HL-60 (cell line): ENCODE measurements at regions not wholly inside any gene's neighbourhood (a gene's known extent, or its start where the extent isn't known, plus 50 kb on each side); places are given as distances from the start of the nearest gene placed in this dataset.

ENCODE experiments used
- DNase-seq, 2 experiments: peaks; one replicate each; pipeline ENCODE4 v3.0.0-alpha.2; 2010 to 2020; ENCODE audit warnings: low read depth in 1 of 2, low spot score in 1 of 2
- H3K27ac ChIP-seq: fragments of 250-450 bp; sonication (Bioruptor Pico); replicated peaks from 2 replicates; pipeline ENCODE4 v1.5.1; 2020; ENCODE audit warnings: mild to moderate bottlenecking, moderate library complexity
- H3K27me3 ChIP-seq: fragments of 250-450 bp; sonication (Bioruptor Pico); 2 replicates; pipeline ENCODE4 v1.5.1; 2021; ENCODE audit warnings: mild to moderate bottlenecking, moderate library complexity; ENCODE audit not compliant: insufficient read depth, poor library complexity, severe bottlenecking
- H3K4me3 ChIP-seq: replicated peaks from 2 replicates; pipeline ENCODE4 v1.5.1; 2011; ENCODE audit warnings: mild to moderate bottlenecking, control low read depth, low read length; ENCODE audit not compliant: insufficient read depth
- GABPA ChIP-seq: IDR thresholded peaks from 2 replicates; pipeline ENCODE4 v1.6.1; 2012; ENCODE audit warnings: low read depth
- POLR2AphosphoS5 ChIP-seq: IDR thresholded peaks from 2 replicates; pipeline ENCODE4 v1.6.1; 2012; ENCODE audit warnings: low read depth
- REST ChIP-seq: IDR thresholded peaks from 2 replicates; pipeline ENCODE4 v1.6.1; 2012; ENCODE audit warnings: low read depth; ENCODE audit not compliant: insufficient replicate concordance
- SPI1 ChIP-seq: IDR thresholded peaks from 2 replicates; pipeline ENCODE4 v1.6.1; 2012; ENCODE audit warnings: low read depth, mild to moderate bottlenecking, borderline replicate concordance
- TF ChIP-seq, protein P1 (sequence below): IDR thresholded peaks from one replicate; pipeline ENCODE4 v1.5.1; 2011; ENCODE audit warnings: low read length, control low read depth, inconsistent platforms; ENCODE audit not compliant: insufficient read depth

DNA sequence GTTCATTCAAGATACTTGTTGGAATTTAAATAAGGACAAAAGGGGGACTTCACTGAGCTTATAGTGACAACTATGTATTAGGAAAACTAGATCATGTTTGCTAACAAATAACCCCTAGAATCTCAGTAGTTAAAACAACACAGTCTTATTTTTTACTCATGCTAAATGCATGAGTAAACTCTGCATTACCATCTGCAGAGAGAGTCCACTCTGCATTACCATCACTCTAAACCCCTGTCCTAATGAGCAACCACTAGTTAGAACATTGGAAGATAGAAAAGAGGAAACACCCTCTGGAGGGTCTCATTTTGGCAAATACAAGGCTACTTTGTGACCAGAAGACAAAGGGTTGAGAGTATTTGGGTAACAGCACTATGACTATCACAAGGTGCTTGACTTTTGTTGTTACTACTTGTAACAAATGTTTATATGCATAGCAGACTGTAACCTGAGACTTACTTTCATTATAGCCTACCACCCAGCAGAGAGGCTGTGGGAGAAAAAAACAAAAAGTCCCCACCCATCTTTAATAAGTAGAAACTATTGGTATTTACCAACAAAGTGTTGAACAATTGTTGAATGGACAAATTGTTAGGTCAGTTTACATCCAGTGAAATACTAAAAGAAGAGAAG is 99.1 kb downstream of the OXSM start:
- TF ChIP-seq, protein P1, sequence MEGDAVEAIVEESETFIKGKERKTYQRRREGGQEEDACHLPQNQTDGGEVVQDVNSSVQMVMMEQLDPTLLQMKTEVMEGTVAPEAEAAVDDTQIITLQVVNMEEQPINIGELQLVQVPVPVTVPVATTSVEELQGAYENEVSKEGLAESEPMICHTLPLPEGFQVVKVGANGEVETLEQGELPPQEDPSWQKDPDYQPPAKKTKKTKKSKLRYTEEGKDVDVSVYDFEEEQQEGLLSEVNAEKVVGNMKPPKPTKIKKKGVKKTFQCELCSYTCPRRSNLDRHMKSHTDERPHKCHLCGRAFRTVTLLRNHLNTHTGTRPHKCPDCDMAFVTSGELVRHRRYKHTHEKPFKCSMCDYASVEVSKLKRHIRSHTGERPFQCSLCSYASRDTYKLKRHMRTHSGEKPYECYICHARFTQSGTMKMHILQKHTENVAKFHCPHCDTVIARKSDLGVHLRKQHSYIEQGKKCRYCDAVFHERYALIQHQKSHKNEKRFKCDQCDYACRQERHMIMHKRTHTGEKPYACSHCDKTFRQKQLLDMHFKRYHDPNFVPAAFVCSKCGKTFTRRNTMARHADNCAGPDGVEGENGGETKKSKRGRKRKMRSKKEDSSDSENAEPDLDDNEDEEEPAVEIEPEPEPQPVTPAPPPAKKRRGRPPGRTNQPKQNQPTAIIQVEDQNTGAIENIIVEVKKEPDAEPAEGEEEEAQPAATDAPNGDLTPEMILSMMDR = no peak
- TF ChIP-seq POLR2AphosphoS5 (no peak), REST (no peak), SPI1 (no peak), GABPA (no peak)
- DNase-seq = no peak
- no peak overlapping the region for H3K4me3 ChIP-seq
- peaks cover 2% of the 10 kb centered on the region for H3K27me3 ChIP-seq
- no peak overlapping the region for H3K27ac ChIP-seq

- peaks cover 2% of the 10 kb centered on the region for H3K27me3 ChIP-seq
- DNase-seq = no peak
- TF ChIP-seq POLR2AphosphoS5 (no peak), SPI1 (no peak), REST (no peak), GABPA (no peak)
- TF ChIP-seq, protein P1 = no peak
- no peak overlapping the region for H3K27ac ChIP-seq
- H3K4me3 ChIP-seq = no peak overlapping the region
Observed at GRCh38 chr3:25889525-25889917, 99.6 kb downstream of the OXSM start.

- no peaks in the 10 kb centered on the region for H3K27me3 ChIP-seq
- H3K4me3 ChIP-seq = no peak overlapping the region
- TF ChIP-seq SPI1 (no peak), POLR2AphosphoS5 (no peak), GABPA (no peak), REST (no peak)
- TF ChIP-seq, protein P1 = no peak
- DNase-seq = no peak
- no peak overlapping the region for H3K27ac ChIP-seq
Observed at GRCh38 chr3:25894101-25894500, 104.2 kb downstream of the OXSM start.
